ENCODE measurements at regions not wholly inside any gene's neighbourhood (a gene's known extent, or its start where the extent isn't known, plus 50 kb on each side); places are given as distances from the start of the nearest gene placed in this dataset.

- no peak for TF ChIP-seq REST (IDR thresholded peaks at IDR 0.05; ENCODE audit: insufficient read depth in 1 of 2, low read depth in 2 of 2, low read length in 2 of 2)
- no peak for TF ChIP-seq TAF1 (IDR thresholded peaks at IDR 0.05; ENCODE audit: borderline replicate concordance, insufficient read depth, low read length)
- no peak for TF ChIP-seq POLR2AphosphoS5 (IDR thresholded peaks at IDR 0.05; ENCODE audit: low read depth, low read length)
- no peak for TF ChIP-seq FOXP2 (optimal IDR thresholded peaks at IDR 0.05; ENCODE audit: borderline replicate concordance, extremely low read depth, extremely low read length, insufficient read depth)
- no peak for TF ChIP-seq SIN3A (IDR thresholded peaks at IDR 0.05; ENCODE audit: borderline replicate concordance, insufficient read depth, low read length)
Measured at GRCh38 chr14:40436551-40436950, 1004.3 kb upstream of the FBXO33 start.

Data from PFSK-1 (cell line).